BJ (cell line): ENCODE measurements at regions not wholly inside any gene's neighbourhood (a gene's known extent, or its start where the extent isn't known, plus 50 kb on each side); places are given as distances from the start of the nearest gene placed in this dataset.

Experiments used
- CTCF ChIA-PET: fragments of 350-600 bp; formaldehyde crosslinking; extraction: SDS; loops from one replicate; lab custom pipeline; 2021; ENCODE audit warnings: antibody characterized with exemption, inconsistent platforms; lab: Yijun Ruan, JAX
- POLR2A ChIA-PET: fragments of 300-600 bp; sonication (Branson Sonifier 250); formaldehyde crosslinking; extraction: SDS; loops from one replicate; lab custom pipeline; 2021; ENCODE audit warnings: antibody characterized with exemption; lab: Charles Lee
- DNase-seq: peaks from one replicate; pipeline ENCODE4 v3.0.0-alpha.2; 2011; ENCODE audit warnings: low read depth
- H3K27me3 ChIP-seq: 2 replicates; pipeline ENCODE4 v1.6.0; 2011; ENCODE audit warnings: low read length; ENCODE audit not compliant: control insufficient read depth, insufficient read depth
- H3K36me3 ChIP-seq: 2 replicates; pipeline ENCODE4 v1.5.1; 2011; ENCODE audit warnings: low read length; ENCODE audit not compliant: control insufficient read depth, insufficient read depth
- H3K4me3 ChIP-seq: 2 replicates; pipeline ENCODE4 v1.5.1; 2011; ENCODE audit warnings: low read depth, mild to moderate bottlenecking, control low read depth, low read length
- CTCF ChIP-seq: IDR thresholded peaks from 2 replicates; pipeline ENCODE4 v1.5.1; 2011; ENCODE audit warnings: low read depth, mild to moderate bottlenecking, control low read depth, inconsistent platforms, low read length, moderate library complexity; ENCODE audit not compliant: insufficient read depth

- ChIA-PET POLR2A (interaction anchor here (0.5 kb wide), 1 partner anchor 249 kb away, joined by 5 read pairs; no protein-coding TSS in a partner anchor), CTCF (no interaction called here)
- no peaks in the 10 kb centered on the region for H3K27me3 ChIP-seq
- no peak overlapping the region for H3K4me3 ChIP-seq
- TF ChIP-seq CTCF: no peak
- no peaks in the 10 kb centered on the region for H3K36me3 ChIP-seq
- DNase-seq: no peak
Measured at GRCh38 chr5:97797994-97798451, 615.0 kb upstream of the RIOK2 start.

GRCh38 chr5:97801461-97801860, 618.4 kb upstream of the RIOK2 start:
- no peak for DNase-seq

DNA sequence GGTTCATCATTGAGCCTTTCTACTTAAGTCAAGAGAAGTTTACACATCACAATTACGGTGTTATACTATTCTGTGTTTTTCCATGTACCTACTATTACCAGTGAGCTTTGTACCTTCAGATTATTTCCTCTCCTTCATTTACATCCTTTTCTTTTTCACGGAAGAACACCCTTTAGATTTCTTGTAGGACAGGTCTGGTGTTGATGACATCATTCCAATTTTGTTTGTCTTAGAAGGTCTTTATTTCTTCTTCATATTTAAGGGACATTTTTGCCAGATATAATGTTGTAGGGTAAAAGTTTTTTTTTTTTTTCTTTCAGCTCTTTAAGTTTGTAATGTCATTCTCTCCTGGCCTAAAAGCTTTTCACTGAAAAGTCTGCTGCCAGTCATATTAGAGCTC, 637.1 kb upstream of the RIOK2 start:
- H3K4me3 ChIP-seq: no peak overlapping the region
- no peak for DNase-seq
- POLR2A ChIA-PET: no interaction called here
- CTCF ChIA-PET: no interaction called here
- no peak for TF ChIP-seq CTCF
- H3K36me3 ChIP-seq: no peaks in the 10 kb centered on the region
- no peaks in the 10 kb centered on the region for H3K27me3 ChIP-seq

More at GRCh38 chr5:97801461-97801860, 618.4 kb upstream of the RIOK2 start:
- Histone ChIP-seq H3K36me3 (no peaks in the 10 kb centered on the region), H3K4me3 (no peak overlapping the region), H3K27me3 (no peaks in the 10 kb centered on the region)
- POLR2A ChIA-PET: no interaction called here
- CTCF ChIA-PET: no interaction called here
- TF ChIP-seq CTCF: no peak

GRCh38 chr5:97832645-97833296, 649.7 kb upstream of the RIOK2 start:
- ChIA-PET CTCF (interaction anchor here (1.0 kb wide), 1 partner anchor 11 kb away, joined by 3 read pairs; no protein-coding TSS in a partner anchor), POLR2A (no interaction called here)
- DNase-seq: no peak
- Histone ChIP-seq H3K4me3 (no peak overlapping the region), H3K36me3 (no peaks in the 10 kb centered on the region), H3K27me3 (peaks cover 10% of the 10 kb centered on the region)
- no peak for TF ChIP-seq CTCF

GRCh38 chr5:97834561-97834960, 651.5 kb upstream of the RIOK2 start:
- DNase-seq: no peak
- CTCF ChIA-PET: no interaction called here
- H3K36me3 ChIP-seq: no peaks in the 10 kb centered on the region
- H3K27me3 ChIP-seq: peaks cover 10% of the 10 kb centered on the region
- POLR2A ChIA-PET: no interaction called here
- no peak overlapping the region for H3K4me3 ChIP-seq
- TF ChIP-seq CTCF: no peak
